ENCODE measurements at regions not wholly inside any gene's neighbourhood (a gene's known extent, or its start where the extent isn't known, plus 50 kb on each side); places are given as distances from the start of the nearest gene placed in this dataset.

DNA sequence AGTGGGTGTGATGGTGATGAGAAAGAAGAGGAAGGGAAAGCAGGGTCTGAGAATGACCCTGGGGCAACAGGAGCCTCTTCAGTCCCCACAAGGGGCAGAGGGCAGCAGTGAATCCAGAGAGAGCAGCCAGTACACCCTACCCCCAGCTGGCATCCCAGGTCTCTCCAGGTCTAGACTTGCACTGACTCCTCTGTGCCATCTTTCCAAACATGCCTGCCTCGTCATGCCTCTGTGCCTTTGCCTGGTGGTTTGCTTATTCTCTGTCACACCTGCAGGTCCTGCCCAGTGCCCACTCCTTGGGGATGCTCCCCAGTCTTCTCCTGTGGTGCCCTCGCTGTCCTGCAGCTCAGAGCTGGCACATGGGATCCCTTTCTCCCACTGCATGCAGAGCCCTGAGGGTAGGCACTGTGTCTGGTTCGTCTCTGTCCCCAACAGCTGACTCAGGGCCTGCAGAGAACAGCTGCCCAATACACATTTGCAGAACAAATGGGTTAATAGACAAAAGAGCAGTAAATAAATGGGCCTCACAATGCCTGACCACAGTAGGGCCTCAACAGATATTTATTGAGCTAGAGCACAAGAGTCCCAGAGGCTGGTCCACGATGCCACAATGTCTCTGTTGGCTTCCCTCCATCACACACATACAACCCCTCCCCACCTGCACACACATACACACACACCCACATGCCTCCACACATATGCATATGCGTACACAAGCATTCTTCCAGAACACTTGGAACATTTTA, 89.8 kb downstream of the HS1BP3 start:
- TF ChIP-seq EGR1 (IDR thresholded peaks at IDR 0.05), result no peak
- no peak for TF ChIP-seq REST (IDR thresholded peaks at IDR 0.05; ENCODE audit: low read depth)
- no peak for TF ChIP-seq CEBPB (IDR thresholded peaks at IDR 0.05)
- no peak for TF ChIP-seq ZBTB7A (IDR thresholded peaks at IDR 0.05; ENCODE audit: low read depth)
- TF ChIP-seq TEAD4 (IDR thresholded peaks at IDR 0.05), result no peak
- no peak for TF ChIP-seq EP300 (IDR thresholded peaks at IDR 0.05; ENCODE audit: borderline replicate concordance)
- TF ChIP-seq NFIC (IDR thresholded peaks at IDR 0.05), result no peak
- TF ChIP-seq FOXM1 (IDR thresholded peaks at IDR 0.05; ENCODE audit: borderline replicate concordance, low read depth), result no peak
- no peak for TF ChIP-seq YY1 (IDR thresholded peaks at IDR 0.05; ENCODE audit: low read depth)
- TF ChIP-seq RAD21 (IDR thresholded peaks at IDR 0.05; ENCODE audit: low read depth), result no peak
- no peak for TF ChIP-seq TCF12 (IDR thresholded peaks at IDR 0.05; ENCODE audit: low read depth)
- TF ChIP-seq, protein P1, sequence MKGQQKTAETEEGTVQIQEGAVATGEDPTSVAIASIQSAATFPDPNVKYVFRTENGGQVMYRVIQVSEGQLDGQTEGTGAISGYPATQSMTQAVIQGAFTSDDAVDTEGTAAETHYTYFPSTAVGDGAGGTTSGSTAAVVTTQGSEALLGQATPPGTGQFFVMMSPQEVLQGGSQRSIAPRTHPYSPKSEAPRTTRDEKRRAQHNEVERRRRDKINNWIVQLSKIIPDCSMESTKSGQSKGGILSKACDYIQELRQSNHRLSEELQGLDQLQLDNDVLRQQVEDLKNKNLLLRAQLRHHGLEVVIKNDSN (IDR thresholded peaks at IDR 0.05), result no peak
- no peak for TF ChIP-seq CREB1 (IDR thresholded peaks at IDR 0.05; ENCODE audit: low read depth)
- no peak for TF ChIP-seq TAF1 (IDR thresholded peaks at IDR 0.05; ENCODE audit: low read depth)
- TF ChIP-seq, protein P2, sequence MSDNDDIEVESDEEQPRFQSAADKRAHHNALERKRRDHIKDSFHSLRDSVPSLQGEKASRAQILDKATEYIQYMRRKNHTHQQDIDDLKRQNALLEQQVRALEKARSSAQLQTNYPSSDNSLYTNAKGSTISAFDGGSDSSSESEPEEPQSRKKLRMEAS (IDR thresholded peaks at IDR 0.05), result no peak

- TF ChIP-seq TEAD4 (IDR thresholded peaks at IDR 0.05) (peak; percentile 24; the same call in 1 of the 2 replicates), YY1 (IDR thresholded peaks at IDR 0.05; ENCODE audit: low read depth) (0 out of 2 replicates have a peak, but pooled peaks have one; percentile 14), FOXM1 (IDR thresholded peaks at IDR 0.05; ENCODE audit: borderline replicate concordance, low read depth) (no peak), CEBPB (IDR thresholded peaks at IDR 0.05) (no peak), REST (IDR thresholded peaks at IDR 0.05; ENCODE audit: low read depth) (no peak), NFIC (IDR thresholded peaks at IDR 0.05) (peak; percentile 28; the same call in 1 of the 2 replicates), EGR1 (IDR thresholded peaks at IDR 0.05) (no peak), EP300 (IDR thresholded peaks at IDR 0.05; ENCODE audit: borderline replicate concordance) (no peak; the same call in 1 of the 2 replicates)
- TF ChIP-seq, protein P1 (IDR thresholded peaks at IDR 0.05), result no peak
Observed at GRCh38 chr2:20561637-20562454, 89.1 kb downstream of the HS1BP3 start.

GRCh38 chr2:20562540-20563225, 88.2 kb downstream of the HS1BP3 start:
- TF ChIP-seq TAF1 (IDR thresholded peaks at IDR 0.05; ENCODE audit: low read depth) (no peak), RAD21 (IDR thresholded peaks at IDR 0.05; ENCODE audit: low read depth) (no peak), REST (IDR thresholded peaks at IDR 0.05; ENCODE audit: low read depth) (no peak), TCF12 (IDR thresholded peaks at IDR 0.05; ENCODE audit: low read depth) (no peak), FOXM1 (IDR thresholded peaks at IDR 0.05; ENCODE audit: borderline replicate concordance, low read depth) (no peak), EP300 (IDR thresholded peaks at IDR 0.05; ENCODE audit: borderline replicate concordance) (no peak), CEBPB (IDR thresholded peaks at IDR 0.05) (no peak), CREB1 (IDR thresholded peaks at IDR 0.05; ENCODE audit: low read depth) (no peak), NFIC (IDR thresholded peaks at IDR 0.05) (no peak), YY1 (IDR thresholded peaks at IDR 0.05; ENCODE audit: low read depth) (no peak)
